GM21786 (cell line): ENCODE measurements at regions not wholly inside any gene's neighbourhood (a gene's known extent, or its start where the extent isn't known, plus 50 kb on each side); places are given as distances from the start of the nearest gene placed in this dataset.
A peak's percentile ranks its signal among the peaks of the same experiment; 100 is the strongest.

Experiments
- ATAC-seq: cut with Tn5 transposase; IDR thresholded peaks from one replicate; pipeline ENCODE4 v1.9.1; 2021; ENCODE audit not compliant: unreplicated experiment

GRCh38 chr14:73800970-73801515, 50.6 kb upstream of the PTGR2 start:
- ATAC-seq = no peak

GRCh38 chr14:73797543-73798265, 53.9 kb upstream of the PTGR2 start:
- ATAC-seq = no peak

GRCh38 chr14:73796893-73797542, 54.6 kb upstream of the PTGR2 start:
- no peak for ATAC-seq

GRCh38 chr14:73796415-73796814, 55.2 kb upstream of the PTGR2 start:
- no peak for ATAC-seq

GRCh38 chr14:73795974-73796373, 55.7 kb upstream of the PTGR2 start:
- ATAC-seq = no peak

- no peak for ATAC-seq
Measured at GRCh38 chr14:73795466-73795865, 56.2 kb upstream of the PTGR2 start.

GRCh38 chr14:73794146-73794545, 57.5 kb upstream of the PTGR2 start:
- no peak for ATAC-seq

- no peak for ATAC-seq
Measured at GRCh38 chr14:73792481-73792880, 59.1 kb upstream of the PTGR2 start.

- no peak for ATAC-seq
Measured at GRCh38 chr14:73789989-73790581, 61.5 kb upstream of the PTGR2 start.

- ATAC-seq = no peak
Measured at GRCh38 chr14:73788701-73789551, 62.7 kb upstream of the PTGR2 start.

GRCh38 chr14:73788317-73788598, 63.4 kb upstream of the PTGR2 start:
- no peak for ATAC-seq

GRCh38 chr14:73787486-73788316, 63.9 kb upstream of the PTGR2 start:
- ATAC-seq = no peak

GRCh38 chr14:73786636-73787485, 64.8 kb upstream of the PTGR2 start:
- ATAC-seq = peak; percentile 38

GRCh38 chr14:73785834-73786635, 65.6 kb upstream of the PTGR2 start:
- ATAC-seq = no peak

- ATAC-seq = no peak
Measured at GRCh38 chr14:73785336-73785833, 66.2 kb upstream of the PTGR2 start.

- no peak for ATAC-seq
Measured at GRCh38 chr14:73784988-73785313, 66.7 kb upstream of the PTGR2 start.

- no peak for ATAC-seq
Measured at GRCh38 chr14:73784181-73784987, 67.2 kb upstream of the PTGR2 start.
